HEK293 (cell line): ENCODE measurements at regions not wholly inside any gene's neighbourhood (a gene's known extent, or its start where the extent isn't known, plus 50 kb on each side); places are given as distances from the start of the nearest gene placed in this dataset.

ENCODE experiments used
- CTCF ChIA-PET: fragments of 350-600 bp; formaldehyde crosslinking; extraction: SDS; loops from one replicate; lab custom pipeline; 2021; ENCODE audit warnings: antibody characterized with exemption; lab: Yijun Ruan, JAX
- POLR2A ChIA-PET: fragments of 300-600 bp; formaldehyde crosslinking; extraction: SDS; loops from one replicate; lab custom pipeline; 2020; ENCODE audit warnings: antibody characterized with exemption, inconsistent platforms; lab: Yijun Ruan, JAX
- H3K27ac ChIP-seq: fragments of 200-500 bp; sonication (Bioruptor generic); 2 replicates; pipeline ENCODE4 v1.5.1; 2014; ENCODE audit warnings: low read depth, low read length, control low read depth, inconsistent platforms; ENCODE audit errors: extremely low read depth
- H3K36me3 ChIP-seq, 2 experiments: fragments of 200-500 bp in 1 of 2; sonication (Bioruptor generic) in 1 of 2; 1 replicate in 1 of 2; 2 replicates in 1 of 2; pipeline ENCODE4 v1.5.1; 2014 to 2017; ENCODE audit warnings: inconsistent platforms in 2 of 2, low read length in 2 of 2; ENCODE audit not compliant: control insufficient read depth in 2 of 2, insufficient read depth in 1 of 2
- H3K4me1 ChIP-seq: fragments of 200-500 bp; sonication (Bioruptor generic); 2 replicates; pipeline ENCODE4 v1.5.1; 2014; ENCODE audit warnings: mild to moderate bottlenecking, low read length, inconsistent platforms; ENCODE audit not compliant: control insufficient read depth, insufficient read depth
- H3K4me3 ChIP-seq: 2 replicates; pipeline ENCODE4 v1.5.1; 2011; ENCODE audit warnings: low read depth, mild to moderate bottlenecking, control low read depth, low read length, moderate library complexity
- H3K9me3 ChIP-seq: fragments of 200-500 bp; sonication (Bioruptor generic); 2 replicates; pipeline ENCODE4 v1.5.1; 2014; ENCODE audit warnings: low read depth, low read length, inconsistent platforms; ENCODE audit not compliant: control insufficient read depth, insufficient read depth
- HIC1 ChIP-seq: fragments of 450-650 bp; formaldehyde crosslinking; IDR thresholded peaks from 2 replicates; pipeline ENCODE4 v1.5.1; 2016; ENCODE audit warnings: missing biosample characterization, missing genetic modification characterization
- IKZF3 ChIP-seq: fragments of 450-650 bp; IDR thresholded peaks from 2 replicates; pipeline ENCODE4 v1.5.0; 2018; ENCODE audit warnings: missing biosample characterization, mild to moderate bottlenecking, missing genetic modification characterization, moderate library complexity
- KLF16 ChIP-seq: fragments of 450-650 bp; formaldehyde crosslinking; IDR thresholded peaks from 2 replicates; pipeline ENCODE4 v1.5.1; 2017; ENCODE audit warnings: missing biosample characterization, missing genetic modification characterization
- RBAK ChIP-seq: fragments of 450-650 bp; formaldehyde crosslinking; IDR thresholded peaks from 2 replicates; pipeline ENCODE4 v1.5.1; 2016; ENCODE audit warnings: missing biosample characterization, missing genetic modification characterization
- SP2 ChIP-seq: fragments of 450-650 bp; formaldehyde crosslinking; IDR thresholded peaks from 2 replicates; pipeline ENCODE4 v1.5.1; 2016; ENCODE audit warnings: missing biosample characterization, missing genetic modification characterization
- ZFHX2 ChIP-seq: fragments of 450-650 bp; formaldehyde crosslinking; conservative IDR thresholded peaks from 2 replicates; pipeline ENCODE4 v1.5.1; 2016; ENCODE audit warnings: missing biosample characterization, missing genetic modification characterization
- ZFP3 ChIP-seq: fragments of 450-650 bp; formaldehyde crosslinking; IDR thresholded peaks from 2 replicates; pipeline ENCODE4 v1.5.1; 2016; ENCODE audit warnings: low read depth, missing biosample characterization, missing genetic modification characterization
- ZFP41 ChIP-seq: fragments of 450-650 bp; formaldehyde crosslinking; IDR thresholded peaks from 2 replicates; pipeline ENCODE4 v1.5.1; 2016; ENCODE audit warnings: missing biosample characterization, missing genetic modification characterization, borderline replicate concordance
- ZNF112 ChIP-seq: fragments of 450-650 bp; formaldehyde crosslinking; IDR thresholded peaks from 2 replicates; pipeline ENCODE4 v1.5.0; 2017; ENCODE audit warnings: missing biosample characterization, missing genetic modification characterization
- ZNF174 ChIP-seq: fragments of 450-650 bp; formaldehyde crosslinking; IDR thresholded peaks from 2 replicates; pipeline ENCODE4 v1.5.0; 2017; ENCODE audit warnings: missing biosample characterization, mild to moderate bottlenecking, missing genetic modification characterization
- ZNF19 ChIP-seq: fragments of 450-650 bp; formaldehyde crosslinking; IDR thresholded peaks from 2 replicates; pipeline ENCODE4; 2016; ENCODE audit warnings: missing biosample characterization, missing genetic modification characterization, low read depth
- ZNF223 ChIP-seq: fragments of 450-650 bp; formaldehyde crosslinking; IDR thresholded peaks from 2 replicates; pipeline ENCODE4 v1.5.1; 2016; ENCODE audit warnings: missing biosample characterization, missing genetic modification characterization
- ZNF239 ChIP-seq: fragments of 450-650 bp; formaldehyde crosslinking; IDR thresholded peaks from 2 replicates; pipeline ENCODE4 v1.5.1; 2016; ENCODE audit warnings: missing biosample characterization, missing genetic modification characterization
- ZNF266 ChIP-seq: fragments of 450-650 bp; formaldehyde crosslinking; IDR thresholded peaks from 2 replicates; pipeline ENCODE4 v1.5.1; 2016; ENCODE audit warnings: missing biosample characterization, missing genetic modification characterization, low read depth
- ZNF473 ChIP-seq: fragments of 450-650 bp; formaldehyde crosslinking; IDR thresholded peaks from 2 replicates; pipeline ENCODE4 v1.5.1; 2017; ENCODE audit warnings: missing biosample characterization, missing genetic modification characterization
- ZNF548 ChIP-seq: fragments of 450-650 bp; formaldehyde crosslinking; IDR thresholded peaks from 2 replicates; pipeline ENCODE4 v1.5.1; 2016; ENCODE audit warnings: missing biosample characterization, missing genetic modification characterization
- ZNF560 ChIP-seq: fragments of 450-650 bp; formaldehyde crosslinking; IDR thresholded peaks from 2 replicates; pipeline ENCODE4 v1.5.1; 2017; ENCODE audit warnings: missing biosample characterization, missing genetic modification characterization, borderline replicate concordance
- ZNF585B ChIP-seq: fragments of 450-650 bp; formaldehyde crosslinking; IDR thresholded peaks from 2 replicates; pipeline ENCODE4 v1.5.1; 2016; ENCODE audit warnings: missing biosample characterization, missing genetic modification characterization
- ZNF623 ChIP-seq: fragments of 450-650 bp; formaldehyde crosslinking; IDR thresholded peaks from 2 replicates; pipeline ENCODE4 v1.5.1; 2016; ENCODE audit warnings: missing biosample characterization, missing genetic modification characterization
- ZNF629 ChIP-seq: fragments of 450-650 bp; formaldehyde crosslinking; IDR thresholded peaks from 2 replicates; pipeline ENCODE4 v1.5.1; 2017; ENCODE audit warnings: missing biosample characterization, missing genetic modification characterization
- ZNF747 ChIP-seq: fragments of 450-650 bp; formaldehyde crosslinking; IDR thresholded peaks from 2 replicates; pipeline ENCODE4 v1.5.1; 2016; ENCODE audit warnings: missing biosample characterization, missing genetic modification characterization
- ZNF777 ChIP-seq: fragments of 450-650 bp; formaldehyde crosslinking; IDR thresholded peaks from 2 replicates; pipeline ENCODE4 v1.5.1; 2017; ENCODE audit warnings: missing biosample characterization, missing genetic modification characterization, borderline replicate concordance
- TF ChIP-seq, protein P1 (sequence below): fragments of 450-650 bp; formaldehyde crosslinking; IDR thresholded peaks from 2 replicates; pipeline ENCODE4 v1.5.1; 2016; ENCODE audit warnings: missing biosample characterization, missing genetic modification characterization
- TF ChIP-seq, protein P2 (sequence below): fragments of 450-650 bp; formaldehyde crosslinking; IDR thresholded peaks from 2 replicates; pipeline ENCODE4 v1.5.1; 2016; ENCODE audit warnings: missing biosample characterization, missing genetic modification characterization

DNA sequence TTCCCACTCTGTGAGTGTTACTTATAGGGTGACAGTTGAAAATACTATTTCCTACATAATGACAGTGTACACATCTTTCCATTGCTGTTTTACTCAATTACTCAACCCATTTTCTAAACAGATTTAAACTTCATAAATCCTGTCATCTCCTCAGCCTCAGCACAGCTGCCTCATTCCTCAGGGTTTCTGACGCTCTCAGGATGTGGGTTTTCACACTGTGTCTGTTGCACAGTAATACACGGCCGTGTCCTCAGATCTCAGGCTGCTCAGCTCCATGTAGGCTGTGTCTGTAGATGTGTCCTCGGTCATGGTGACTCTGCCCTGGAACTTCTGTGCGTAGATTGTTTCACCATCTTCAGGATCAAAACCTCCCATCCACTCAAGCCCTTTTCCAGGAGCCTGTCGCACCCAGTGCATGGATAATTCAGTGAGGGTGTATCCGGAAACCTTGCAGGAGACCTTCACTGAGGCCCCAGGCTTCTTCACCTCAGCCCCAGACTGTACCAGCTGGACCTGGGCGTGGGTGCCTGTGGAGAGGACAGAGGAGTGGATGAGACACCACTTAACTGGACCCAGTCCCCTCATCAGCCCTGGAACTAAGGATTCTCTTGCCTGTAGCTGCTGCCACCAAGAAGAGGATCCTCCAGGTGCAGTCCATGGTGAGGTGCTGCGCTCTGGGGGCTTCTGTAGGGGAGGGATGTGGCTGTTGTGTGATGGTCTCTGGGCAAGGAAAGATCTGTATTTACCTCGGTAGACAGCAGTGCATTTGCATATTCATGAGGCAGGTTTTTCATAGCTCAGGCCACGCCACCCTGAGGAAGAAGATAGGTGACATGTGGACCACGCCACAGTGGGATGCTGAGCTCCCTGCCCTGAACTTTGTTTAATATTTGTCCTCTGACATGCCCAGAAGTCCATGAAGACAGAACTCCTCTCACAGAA is 750.2 kb downstream of the TMEM121 start (continued):
- TF ChIP-seq, protein P1, sequence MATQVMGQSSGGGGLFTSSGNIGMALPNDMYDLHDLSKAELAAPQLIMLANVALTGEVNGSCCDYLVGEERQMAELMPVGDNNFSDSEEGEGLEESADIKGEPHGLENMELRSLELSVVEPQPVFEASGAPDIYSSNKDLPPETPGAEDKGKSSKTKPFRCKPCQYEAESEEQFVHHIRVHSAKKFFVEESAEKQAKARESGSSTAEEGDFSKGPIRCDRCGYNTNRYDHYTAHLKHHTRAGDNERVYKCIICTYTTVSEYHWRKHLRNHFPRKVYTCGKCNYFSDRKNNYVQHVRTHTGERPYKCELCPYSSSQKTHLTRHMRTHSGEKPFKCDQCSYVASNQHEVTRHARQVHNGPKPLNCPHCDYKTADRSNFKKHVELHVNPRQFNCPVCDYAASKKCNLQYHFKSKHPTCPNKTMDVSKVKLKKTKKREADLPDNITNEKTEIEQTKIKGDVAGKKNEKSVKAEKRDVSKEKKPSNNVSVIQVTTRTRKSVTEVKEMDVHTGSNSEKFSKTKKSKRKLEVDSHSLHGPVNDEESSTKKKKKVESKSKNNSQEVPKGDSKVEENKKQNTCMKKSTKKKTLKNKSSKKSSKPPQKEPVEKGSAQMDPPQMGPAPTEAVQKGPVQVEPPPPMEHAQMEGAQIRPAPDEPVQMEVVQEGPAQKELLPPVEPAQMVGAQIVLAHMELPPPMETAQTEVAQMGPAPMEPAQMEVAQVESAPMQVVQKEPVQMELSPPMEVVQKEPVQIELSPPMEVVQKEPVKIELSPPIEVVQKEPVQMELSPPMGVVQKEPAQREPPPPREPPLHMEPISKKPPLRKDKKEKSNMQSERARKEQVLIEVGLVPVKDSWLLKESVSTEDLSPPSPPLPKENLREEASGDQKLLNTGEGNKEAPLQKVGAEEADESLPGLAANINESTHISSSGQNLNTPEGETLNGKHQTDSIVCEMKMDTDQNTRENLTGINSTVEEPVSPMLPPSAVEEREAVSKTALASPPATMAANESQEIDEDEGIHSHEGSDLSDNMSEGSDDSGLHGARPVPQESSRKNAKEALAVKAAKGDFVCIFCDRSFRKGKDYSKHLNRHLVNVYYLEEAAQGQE (tag by site-specific recombination), result no peak
- TF ChIP-seq ZNF473 (tag by site-specific recombination), result no peak

GRCh38 chr14:106277503-106277902 is 751.1 kb downstream of the TMEM121 start:
- H3K36me3 ChIP-seq, result no peaks in the 10 kb centered on the region
- CTCF ChIA-PET, result interaction anchor here (0.6 to 2.6 kb wide), 15 partner anchors 10 to 337 kb away, joined by 3 to 11 read pairs (median 4); no protein-coding TSS in a partner anchor
- H3K4me1 ChIP-seq, result no peaks in the 10 kb centered on the region
- no peak for TF ChIP-seq ZNF623 (tag by site-specific recombination)
- no peak for TF ChIP-seq ZFP41 (tag by site-specific recombination)
- TF ChIP-seq ZNF629 (tag by site-specific recombination), result no peak
- TF ChIP-seq ZNF266 (tag by site-specific recombination), result no peak
- no peak for TF ChIP-seq ZNF747
- no peak for TF ChIP-seq ZNF548 (tag by site-specific recombination)
- no peak for TF ChIP-seq ZNF19 (tag by site-specific recombination)
- TF ChIP-seq SP2 (tag by site-specific recombination), result no peak
- TF ChIP-seq ZNF473 (tag by site-specific recombination), result no peak
- TF ChIP-seq ZNF239 (tag by site-specific recombination), result no peak
- no peak for TF ChIP-seq ZNF777 (tag by site-specific recombination)
- TF ChIP-seq ZNF112, result no peak
- TF ChIP-seq ZNF174 (tag by site-specific recombination), result no peak
- TF ChIP-seq, all 188 proteins: peak for 0
- POLR2A ChIA-PET, result no interaction called here
- no peaks in the 10 kb centered on the region for H3K9me3 ChIP-seq
- H3K4me3 ChIP-seq, result no peak overlapping the region
- H3K27ac ChIP-seq, result no peak overlapping the region

DNA sequence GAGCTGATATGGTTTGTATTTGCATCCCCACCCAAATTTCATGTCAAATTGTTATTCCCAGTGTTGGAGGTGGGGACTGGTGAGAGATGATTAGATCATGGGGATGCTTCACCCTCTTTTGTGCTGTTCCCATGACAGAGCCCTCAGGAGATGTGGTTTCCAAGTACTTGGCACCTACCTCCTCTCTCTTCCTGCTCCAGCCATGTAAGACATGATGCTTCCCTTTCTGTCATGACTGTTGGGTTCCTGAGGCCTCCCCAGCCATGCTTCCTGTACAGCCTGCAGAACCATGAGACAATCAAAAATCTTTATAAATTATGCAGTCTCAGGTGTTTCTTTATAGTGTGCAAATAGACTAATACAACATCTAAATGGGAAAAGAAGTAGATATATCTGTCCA is 754.5 kb downstream of the TMEM121 start:
- Histone ChIP-seq H3K4me1 (no peaks in the 10 kb centered on the region), H3K36me3 (no peaks in the 10 kb centered on the region), H3K4me3 (no peak overlapping the region), H3K9me3 (no peaks in the 10 kb centered on the region), H3K27ac (no peak overlapping the region)
- ChIA-PET POLR2A (no interaction called here), CTCF (interaction anchor here (0.7 to 1.5 kb wide), 2 partner anchors 9 to 54 kb away, joined by 4 to 6 read pairs; no protein-coding TSS in a partner anchor)
- no peak for TF ChIP-seq ZFHX2
- no peak for TF ChIP-seq ZFP3
- TF ChIP-seq KLF16, result no peak
- TF ChIP-seq IKZF3 (tag by site-specific recombination), result no peak
- no peak for TF ChIP-seq ZNF174 (tag by site-specific recombination)
- no peak for TF ChIP-seq ZNF585B (tag by site-specific recombination)
- TF ChIP-seq, protein P2, sequence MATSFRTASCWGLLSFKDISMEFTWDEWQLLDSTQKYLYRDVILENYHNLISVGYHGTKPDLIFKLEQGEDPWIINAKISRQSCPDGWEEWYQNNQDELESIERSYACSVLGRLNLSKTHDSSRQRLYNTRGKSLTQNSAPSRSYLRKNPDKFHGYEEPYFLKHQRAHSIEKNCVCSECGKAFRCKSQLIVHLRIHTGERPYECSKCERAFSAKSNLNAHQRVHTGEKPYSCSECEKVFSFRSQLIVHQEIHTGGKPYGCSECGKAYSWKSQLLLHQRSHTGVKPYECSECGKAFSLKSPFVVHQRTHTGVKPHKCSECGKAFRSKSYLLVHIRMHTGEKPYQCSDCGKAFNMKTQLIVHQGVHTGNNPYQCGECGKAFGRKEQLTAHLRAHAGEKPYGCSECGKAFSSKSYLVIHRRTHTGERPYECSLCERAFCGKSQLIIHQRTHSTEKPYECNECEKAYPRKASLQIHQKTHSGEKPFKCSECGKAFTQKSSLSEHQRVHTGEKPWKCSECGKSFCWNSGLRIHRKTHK, result no peak
- no peak for TF ChIP-seq ZNF223 (tag by site-specific recombination)
- TF ChIP-seq ZNF560 (tag by site-specific recombination), result no peak
- no peak for TF ChIP-seq RBAK (tag by site-specific recombination)
- TF ChIP-seq HIC1 (tag by site-specific recombination), result no peak
